KMS-11 (cell line): ENCODE measurements at regions not wholly inside any gene's neighbourhood (a gene's known extent, or its start where the extent isn't known, plus 50 kb on each side); places are given as distances from the start of the nearest gene placed in this dataset.

Source experiments
- H2AFZ ChIP-seq: fragments of 200-600 bp; sonication (generic); 2 replicates; pipeline ENCODE4 v1.6.1; 2016; ENCODE audit warnings: antibody characterized with exemption, mixed run types, low read depth
- H3K27ac ChIP-seq: fragments of 200-600 bp; sonication (generic); 2 replicates; pipeline ENCODE4 v1.6.1; 2016; ENCODE audit warnings: mild to moderate bottlenecking, mixed run types
- H3K27me3 ChIP-seq: fragments of 200-600 bp; sonication (generic); 2 replicates; pipeline ENCODE4 v1.6.1; 2017; ENCODE audit warnings: mild to moderate bottlenecking, low read depth, mixed run types, moderate library complexity; ENCODE audit not compliant: insufficient read depth
- H3K36me3 ChIP-seq: fragments of 200-600 bp; sonication (generic); 2 replicates; pipeline ENCODE4 v1.6.1; 2017; ENCODE audit warnings: mild to moderate bottlenecking, mixed run types; ENCODE audit not compliant: insufficient read depth
- H3K4me1 ChIP-seq: fragments of 200-600 bp; sonication (generic); 2 replicates; pipeline ENCODE4 v1.6.1; 2016; ENCODE audit warnings: mild to moderate bottlenecking, low read depth, mixed run types; ENCODE audit not compliant: poor library complexity, severe bottlenecking
- H3K4me2 ChIP-seq: fragments of 200-600 bp; sonication (generic); 2 replicates; pipeline ENCODE4 v1.7.0; 2016; ENCODE audit warnings: mild to moderate bottlenecking, mixed run types
- H3K4me3 ChIP-seq: fragments of 200-600 bp; sonication (generic); IDR thresholded peaks from 2 replicates; pipeline ENCODE4 v1.6.1; 2017; ENCODE audit warnings: low read depth, low read length, mixed read lengths; ENCODE audit not compliant: insufficient read depth
- H3K79me2 ChIP-seq: fragments of 200-600 bp; sonication (generic); 2 replicates; pipeline ENCODE4 v1.6.1; 2016; ENCODE audit warnings: low read depth, mixed run types; ENCODE audit not compliant: insufficient read depth
- H3K9ac ChIP-seq: fragments of 200-600 bp; sonication (generic); 2 replicates; pipeline ENCODE4 v1.6.1; 2016; ENCODE audit warnings: mild to moderate bottlenecking, mixed run types
- H4K20me1 ChIP-seq: fragments of 200-600 bp; sonication (generic); 2 replicates; pipeline ENCODE4 v1.6.1; 2016; ENCODE audit warnings: mild to moderate bottlenecking, mixed run types; ENCODE audit not compliant: insufficient read depth
- TF ChIP-seq, protein P1 (sequence below): fragments of 200-600 bp; sonication (generic); conservative IDR thresholded peaks from 2 replicates; pipeline ENCODE4 v1.6.1; 2017; ENCODE audit warnings: low read depth, mild to moderate bottlenecking, antibody characterized with exemption, low read length, moderate library complexity, mixed read lengths

- no peaks in the 10 kb centered on the region for H3K36me3 ChIP-seq
- peaks cover 12% of the 10 kb centered on the region for H3K4me1 ChIP-seq
- no peak overlapping the region for H2AFZ ChIP-seq
- no peak overlapping the region for H3K4me2 ChIP-seq
- H3K4me3 ChIP-seq = no peak overlapping the region
- no peaks in the 10 kb centered on the region for H3K79me2 ChIP-seq
- TF ChIP-seq, protein P1, sequence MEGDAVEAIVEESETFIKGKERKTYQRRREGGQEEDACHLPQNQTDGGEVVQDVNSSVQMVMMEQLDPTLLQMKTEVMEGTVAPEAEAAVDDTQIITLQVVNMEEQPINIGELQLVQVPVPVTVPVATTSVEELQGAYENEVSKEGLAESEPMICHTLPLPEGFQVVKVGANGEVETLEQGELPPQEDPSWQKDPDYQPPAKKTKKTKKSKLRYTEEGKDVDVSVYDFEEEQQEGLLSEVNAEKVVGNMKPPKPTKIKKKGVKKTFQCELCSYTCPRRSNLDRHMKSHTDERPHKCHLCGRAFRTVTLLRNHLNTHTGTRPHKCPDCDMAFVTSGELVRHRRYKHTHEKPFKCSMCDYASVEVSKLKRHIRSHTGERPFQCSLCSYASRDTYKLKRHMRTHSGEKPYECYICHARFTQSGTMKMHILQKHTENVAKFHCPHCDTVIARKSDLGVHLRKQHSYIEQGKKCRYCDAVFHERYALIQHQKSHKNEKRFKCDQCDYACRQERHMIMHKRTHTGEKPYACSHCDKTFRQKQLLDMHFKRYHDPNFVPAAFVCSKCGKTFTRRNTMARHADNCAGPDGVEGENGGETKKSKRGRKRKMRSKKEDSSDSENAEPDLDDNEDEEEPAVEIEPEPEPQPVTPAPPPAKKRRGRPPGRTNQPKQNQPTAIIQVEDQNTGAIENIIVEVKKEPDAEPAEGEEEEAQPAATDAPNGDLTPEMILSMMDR = no peak
- no peaks in the 10 kb centered on the region for H4K20me1 ChIP-seq
- no peak overlapping the region for H3K27ac ChIP-seq
- H3K9ac ChIP-seq = no peak overlapping the region
- no peaks in the 10 kb centered on the region for H3K27me3 ChIP-seq
Observed at GRCh38 chrX:43508694-43509093, 147.4 kb upstream of the MAOA start.

DNA sequence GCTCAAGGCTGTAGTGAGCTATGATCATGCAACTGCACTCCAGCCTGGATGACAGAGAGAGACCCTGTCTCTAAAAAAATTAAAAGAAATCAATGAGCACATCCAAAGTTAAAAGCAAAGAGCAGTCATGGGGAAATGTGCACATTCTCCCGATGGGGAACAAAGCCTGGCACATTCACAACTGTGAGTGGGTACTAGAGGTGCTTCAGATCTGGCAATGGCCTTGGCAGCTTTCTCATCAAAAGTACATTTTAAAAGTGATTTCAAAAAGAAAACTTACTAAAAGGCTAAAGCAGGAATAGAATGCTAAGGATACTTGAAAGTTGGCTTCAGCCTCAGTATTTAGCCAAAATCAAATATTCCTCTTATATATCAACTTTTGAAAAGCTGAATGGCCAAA, 145.9 kb upstream of the MAOA start:
- Histone ChIP-seq H3K4me1 (no peaks in the 10 kb centered on the region), H2AFZ (no peak overlapping the region), H4K20me1 (no peaks in the 10 kb centered on the region), H3K79me2 (no peaks in the 10 kb centered on the region), H3K27ac (no peak overlapping the region), H3K27me3 (no peaks in the 10 kb centered on the region), H3K4me3 (no peak overlapping the region), H3K36me3 (no peaks in the 10 kb centered on the region), H3K4me2 (no peak overlapping the region), H3K9ac (no peak overlapping the region)
- TF ChIP-seq, protein P1 = no peak

GRCh38 chrX:43513085-43513484, 143.0 kb upstream of the MAOA start:
- Histone ChIP-seq H3K4me2 (no peak overlapping the region), H3K4me3 (no peak overlapping the region)

GRCh38 chrX:43514820-43515219, 141.3 kb upstream of the MAOA start:
- Histone ChIP-seq H3K4me3 (no peak overlapping the region), H3K27me3 (no peaks in the 10 kb centered on the region)

More at GRCh38 chrX:43513085-43513484, 143.0 kb upstream of the MAOA start:
- TF ChIP-seq, protein P1 = no peak
- H3K4me1 ChIP-seq = no peaks in the 10 kb centered on the region
- no peak overlapping the region for H2AFZ ChIP-seq
- H3K27ac ChIP-seq = no peak overlapping the region
- no peaks in the 10 kb centered on the region for H3K79me2 ChIP-seq
- no peaks in the 10 kb centered on the region for H4K20me1 ChIP-seq
- no peaks in the 10 kb centered on the region for H3K36me3 ChIP-seq
- no peaks in the 10 kb centered on the region for H3K27me3 ChIP-seq
- H3K9ac ChIP-seq = no peak overlapping the region

More at GRCh38 chrX:43514820-43515219, 141.3 kb upstream of the MAOA start:
- no peaks in the 10 kb centered on the region for H4K20me1 ChIP-seq
- H3K79me2 ChIP-seq = no peaks in the 10 kb centered on the region
- no peaks in the 10 kb centered on the region for H3K36me3 ChIP-seq
- TF ChIP-seq, protein P1 = no peak
- no peak overlapping the region for H3K9ac ChIP-seq
- H3K27ac ChIP-seq = no peak overlapping the region
- no peaks in the 10 kb centered on the region for H3K4me1 ChIP-seq
- H2AFZ ChIP-seq = no peak overlapping the region
- H3K4me2 ChIP-seq = no peak overlapping the region
